GM13976 (cell line): ENCODE measurements at regions not wholly inside any gene's neighbourhood (a gene's known extent, or its start where the extent isn't known, plus 50 kb on each side); places are given as distances from the start of the nearest gene placed in this dataset.

Experiments used
- DNase-seq: peaks from one replicate; pipeline ENCODE4 v3.0.0; 2012; ENCODE audit warnings: low spot score
- CTCF ChIP-seq: IDR thresholded peaks from 2 replicates; pipeline ENCODE4 v1.5.1; 2012; ENCODE audit warnings: borderline replicate concordance, mild to moderate bottlenecking; ENCODE audit not compliant: insufficient read depth; ENCODE audit errors: extremely low read depth, missing control alignments, control extremely low read depth
- in situ Hi-C: fragments of 300-500 bp; cut with MboI; formaldehyde crosslinking; loops from one replicate; pipeline ENCODE4 v1.12.0; 2022; ENCODE audit warnings: low sequenced_read_pairs, mixed read lengths, inconsistent platforms; ENCODE audit not compliant: unreplicated experiment

DNA sequence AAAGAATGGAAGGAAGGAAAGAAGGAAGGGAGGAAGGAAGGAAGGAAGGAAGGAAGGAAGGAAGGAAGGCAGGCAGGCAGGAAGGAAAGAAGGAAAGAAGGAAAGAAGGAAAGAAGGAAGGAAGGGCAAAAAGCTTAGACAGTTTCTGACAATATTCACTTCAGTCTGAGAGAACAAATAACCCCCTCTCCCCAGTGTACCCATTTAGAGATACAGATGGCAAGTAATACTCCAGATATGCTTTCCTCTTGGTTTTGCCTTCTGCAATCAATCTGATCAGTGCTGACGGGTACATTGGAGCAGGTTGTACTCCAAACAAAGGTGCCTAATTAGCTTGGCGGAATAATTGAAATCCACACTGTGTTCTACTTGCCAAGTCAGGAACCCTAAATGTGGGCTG, 534.6 kb upstream of the TMEFF2 start:
- no peak for TF ChIP-seq CTCF
- in situ Hi-C loops = no loop called here
- no peak for DNase-seq

DNA sequence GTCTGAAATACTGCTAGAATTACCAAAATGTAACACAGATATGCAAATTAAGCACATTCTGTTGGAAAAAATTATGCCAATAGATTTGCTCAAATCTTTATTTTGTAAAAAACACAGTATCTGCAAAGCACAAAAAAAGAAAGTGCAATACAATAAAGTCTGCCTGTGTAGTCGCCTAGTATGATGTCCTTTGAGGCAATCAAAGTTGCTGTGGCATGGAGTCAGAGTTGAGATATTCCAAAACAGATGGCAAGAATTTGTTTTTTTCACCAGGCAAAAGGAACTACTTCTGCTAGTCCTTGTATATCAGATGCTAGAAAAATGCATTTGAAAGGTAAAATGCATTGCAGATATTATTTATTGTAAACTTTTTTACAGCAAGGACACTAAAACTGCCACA, 531.3 kb upstream of the TMEFF2 start:
- DNase-seq = no peak
- TF ChIP-seq CTCF = no peak
- in situ Hi-C loops = no loop called here

GRCh38 chr2:192719629-192720028, 524.9 kb upstream of the TMEFF2 start:
- TF ChIP-seq CTCF = no peak
- in situ Hi-C loops = no loop called here
- no peak for DNase-seq

- no peak for TF ChIP-seq CTCF
- no peak for DNase-seq
- in situ Hi-C loops = no loop called here
These were observed 523.6 kb upstream of the TMEFF2 start for GRCh38 chr2:192718340-192718739.

GRCh38 chr2:192700934-192701333, 506.2 kb upstream of the TMEFF2 start:
- in situ Hi-C loops = no loop called here
- TF ChIP-seq CTCF = no peak
- no peak for DNase-seq

- no peak for TF ChIP-seq CTCF
- in situ Hi-C loops = no loop called here
- DNase-seq = no peak
These were observed 503.1 kb upstream of the TMEFF2 start for GRCh38 chr2:192697880-192698279.

DNA sequence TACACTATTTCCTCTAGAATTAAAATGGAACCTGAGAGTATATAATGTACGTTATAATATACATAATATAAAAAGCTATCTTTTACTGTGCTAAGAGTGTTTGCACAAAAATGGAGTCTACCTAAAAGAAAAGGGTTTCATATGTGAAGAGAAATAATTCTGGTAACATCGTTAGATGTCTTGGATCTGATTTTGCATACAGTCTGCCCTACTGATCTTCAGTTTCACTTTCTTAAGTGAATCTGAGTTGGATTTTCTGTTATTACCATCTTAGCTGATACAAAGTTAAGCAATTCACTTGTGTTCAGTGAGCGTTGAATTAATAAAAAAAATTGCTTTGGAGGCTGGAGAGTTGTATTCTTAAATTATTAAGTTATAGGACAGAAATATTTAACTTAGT, 502.1 kb upstream of the TMEFF2 start:
- DNase-seq = no peak
- in situ Hi-C loops = no loop called here
- TF ChIP-seq CTCF = no peak
